GM21576 (cell line): ENCODE measurements at regions not wholly inside any gene's neighbourhood (a gene's known extent, or its start where the extent isn't known, plus 50 kb on each side); places are given as distances from the start of the nearest gene placed in this dataset.

Source experiments
- ATAC-seq: cut with Tn5 transposase; IDR thresholded peaks from one replicate; pipeline ENCODE4 v1.9.1; 2021; ENCODE audit warnings: mild to moderate bottlenecking, moderate library complexity; ENCODE audit not compliant: unreplicated experiment

- no peak for ATAC-seq
Observed at GRCh38 chr22:49322861-49323622, 504.6 kb downstream of the BRD1 start.

GRCh38 chr22:49322231-49322630 is 505.4 kb downstream of the BRD1 start:
- no peak for ATAC-seq

GRCh38 chr22:49321477-49322055 is 506.1 kb downstream of the BRD1 start:
- ATAC-seq = no peak

- ATAC-seq = no peak
Observed at GRCh38 chr22:49320714-49321476, 506.8 kb downstream of the BRD1 start.

- no peak for ATAC-seq
Observed at GRCh38 chr22:49317369-49317768, 510.3 kb downstream of the BRD1 start.

GRCh38 chr22:49312601-49313000 is 515.1 kb downstream of the BRD1 start:
- ATAC-seq = no peak

GRCh38 chr22:49310354-49310753 is 517.3 kb downstream of the BRD1 start:
- ATAC-seq = no peak

- no peak for ATAC-seq
Observed at GRCh38 chr22:49308300-49308699, 519.4 kb downstream of the BRD1 start.

- no peak for ATAC-seq
Observed at GRCh38 chr22:49307870-49308269, 519.8 kb downstream of the BRD1 start.

GRCh38 chr22:49307481-49307830 is 520.2 kb downstream of the BRD1 start:
- no peak for ATAC-seq

- no peak for ATAC-seq
Observed at GRCh38 chr22:49306632-49307480, 520.8 kb downstream of the BRD1 start.

- ATAC-seq = no peak
Observed at GRCh38 chr22:49305966-49306631, 521.6 kb downstream of the BRD1 start.

- no peak for ATAC-seq
Observed at GRCh38 chr22:49305214-49305965, 522.3 kb downstream of the BRD1 start.

- ATAC-seq = no peak
Observed at GRCh38 chr22:49303781-49304461, 523.8 kb downstream of the BRD1 start.

- no peak for ATAC-seq
Observed at GRCh38 chr22:49303061-49303735, 524.5 kb downstream of the BRD1 start.

GRCh38 chr22:49302530-49302929 is 525.1 kb downstream of the BRD1 start:
- no peak for ATAC-seq

GRCh38 chr22:49302150-49302460 is 525.6 kb downstream of the BRD1 start:
- ATAC-seq = no peak

- ATAC-seq = no peak
Observed at GRCh38 chr22:49301398-49302149, 526.1 kb downstream of the BRD1 start.
